Kidney (tissue), 13 donors: ENCODE measurements at regions not wholly inside any gene's neighbourhood (a gene's known extent, or its start where the extent isn't known, plus 50 kb on each side); places are given as distances from the start of the nearest gene placed in this dataset.
A peak's percentile ranks its signal among the peaks of the same experiment; 100 is the strongest.

ENCODE experiments used
- DNase-seq, 5 donors: peaks; one replicate each; pipeline ENCODE4 v3.0.0-alpha.2; 2013 to 2020
- FAIRE-seq: peaks from 2 replicates; lab custom pipeline; 2012; peaks lifted over from hg19 to GRCh38; lab: Jason Lieb, UNC
- H3K27ac ChIP-seq, 2 donors: one replicate each; pipeline ENCODE4 v1.7.0; 2013; ENCODE audit warnings: low read depth in 2 of 2, low read length in 2 of 2, inconsistent platforms in 1 of 2
- H3K27me3 ChIP-seq: one replicate; pipeline ENCODE4 v1.7.1; 2013; ENCODE audit warnings: low read length, inconsistent platforms; ENCODE audit not compliant: control insufficient read depth, insufficient read depth
- H3K36me3 ChIP-seq, 3 donors: one replicate each; pipeline versions ENCODE4 v1.7.0 to v1.7.1; 2013; ENCODE audit warnings: low read length in 3 of 3, control low read depth in 1 of 3, inconsistent platforms in 1 of 3; ENCODE audit not compliant: insufficient read depth in 3 of 3, control insufficient read depth in 2 of 3
- H3K4me1 ChIP-seq, 3 donors: one replicate each; pipeline versions ENCODE4 v1.7.0 to v1.7.1; 2013; ENCODE audit warnings: low read length in 3 of 3, inconsistent platforms in 1 of 3, low read depth in 1 of 3; ENCODE audit not compliant: control insufficient read depth in 2 of 3, insufficient read depth in 2 of 3
- H3K4me3 ChIP-seq, 3 donors: one replicate each; pipeline versions ENCODE4 v1.7.0 to v1.8.1; 2013; ENCODE audit warnings: low read length in 3 of 3, control low read depth in 1 of 3, inconsistent platforms in 1 of 3
- H3K9ac ChIP-seq, 3 donors: one replicate each; pipeline versions ENCODE4 v1.7.0 to v1.7.1; 2013; ENCODE audit warnings: low read length in 3 of 3, control low read depth in 1 of 3, inconsistent platforms in 1 of 3
- H3K9me3 ChIP-seq, 3 donors: one replicate each; pipeline versions ENCODE4 v1.7.0 to v1.7.1; 2013; ENCODE audit warnings: low read length in 3 of 3, control low read depth in 1 of 3, inconsistent platforms in 1 of 3; ENCODE audit not compliant: control insufficient read depth in 2 of 3, insufficient read depth in 1 of 3
- CTCF ChIP-seq: IDR thresholded peaks from 3 replicates; pipeline ENCODE4 v1.5.1; 2012; ENCODE audit warnings: mild to moderate bottlenecking, moderate library complexity, borderline replicate concordance; ENCODE audit not compliant: insufficient read depth; ENCODE audit errors: extremely low read depth
- intact Hi-C: fragments of 100-400 bp; cut with DNase I; formaldehyde crosslinking; loops from one replicate; pipeline ENCODE4 v1.11.1; 2022
- donor health status: control.
- donor health status: control.
- donor health status: control.
- donor health status: control.
- donor health status: control.
- donor health status: DM: yes; HTN: yes; CAD: no.
- donor health status: Normal renal cell carcinoma (clear cell type).

- no peaks in the 10 kb centered on the region for H3K4me1 ChIP-seq
Measured at GRCh38 chr10:35998026-35998425, 355.9 kb upstream of the FZD8 start.

GRCh38 chr10:35995485-35995884 is 353.4 kb upstream of the FZD8 start:
- no peaks in the 10 kb centered on the region for H3K4me1 ChIP-seq
- H3K36me3 ChIP-seq = no peaks in the 10 kb centered on the region
- TF ChIP-seq CTCF = no peak
- intact Hi-C loops = no loop called here
- DNase-seq = no peak
- H3K27me3 ChIP-seq = no peaks in the 10 kb centered on the region
- no peak overlapping the region for H3K27ac ChIP-seq
- no peak overlapping the region for H3K4me3 ChIP-seq
- H3K9ac ChIP-seq = no peak overlapping the region
- FAIRE-seq = no peak
- no peaks in the 10 kb centered on the region for H3K9me3 ChIP-seq

More at GRCh38 chr10:35998026-35998425, 355.9 kb upstream of the FZD8 start:
- no peak overlapping the region for H3K27ac ChIP-seq
- intact Hi-C loops = no loop called here
- H3K9ac ChIP-seq = no peak overlapping the region
- FAIRE-seq (peak; percentile 51), DNase-seq (no peak)
- H3K4me3 ChIP-seq = no peak overlapping the region
- TF ChIP-seq CTCF = no peak
- no peaks in the 10 kb centered on the region for H3K36me3 ChIP-seq
- no peaks in the 10 kb centered on the region for H3K9me3 ChIP-seq
- H3K27me3 ChIP-seq = no peaks in the 10 kb centered on the region

GRCh38 chr10:35993591-35994515 is 351.8 kb upstream of the FZD8 start:
- no peak overlapping the region for H3K4me3 ChIP-seq
- FAIRE-seq (no peak), DNase-seq (peak in 2 of 5 donors; percentile 46 to 51)
- H3K9ac ChIP-seq = no peak overlapping the region
- no peaks in the 10 kb centered on the region for H3K9me3 ChIP-seq
- intact Hi-C loops = no loop called here
- H3K27me3 ChIP-seq = no peaks in the 10 kb centered on the region
- TF ChIP-seq CTCF = no peak
- no peaks in the 10 kb centered on the region for H3K36me3 ChIP-seq
- H3K27ac ChIP-seq = peak overlapping the region in 1 of 2 donors; percentile 41
- H3K4me1 ChIP-seq = no peaks in the 10 kb centered on the region
